ENCODE measurements at regions not wholly inside any gene's neighbourhood (a gene's known extent, or its start where the extent isn't known, plus 50 kb on each side); places are given as distances from the start of the nearest gene placed in this dataset.

- DNase-seq (ENCODE audit: low spot score): no peak
- Mint-ChIP-seq H3K9me3 (ENCODE audit: unreplicated experiment) (no peaks in the 10 kb centered on the region), H3K27me3 (ENCODE audit: unreplicated experiment) (peaks cover 4% of the 10 kb centered on the region), H3K36me3 (ENCODE audit: low read depth, unreplicated experiment) (no peaks in the 10 kb centered on the region), H3K27ac (ENCODE audit: unreplicated experiment) (no peak overlapping the region), H3K4me3 (ENCODE audit: unreplicated experiment) (no peak overlapping the region), H3K4me1 (ENCODE audit: unreplicated experiment) (no peaks in the 10 kb centered on the region)
- TF ChIP-seq CTCF (IDR thresholded peaks at IDR 0.05; ENCODE audit: unreplicated experiment): no peak
Observed at GRCh38 chr2:221975151-221975550, 323.6 kb downstream of the PAX3 start.

GRCh38 chr2:221973902-221974301 is 324.9 kb downstream of the PAX3 start:
- DNase-seq (ENCODE audit: low spot score): no peak
- Mint-ChIP-seq H3K9me3 (ENCODE audit: unreplicated experiment) (no peaks in the 10 kb centered on the region), H3K36me3 (ENCODE audit: low read depth, unreplicated experiment) (no peaks in the 10 kb centered on the region), H3K4me3 (ENCODE audit: unreplicated experiment) (no peak overlapping the region), H3K4me1 (ENCODE audit: unreplicated experiment) (no peaks in the 10 kb centered on the region), H3K27me3 (ENCODE audit: unreplicated experiment) (peaks cover 4% of the 10 kb centered on the region), H3K27ac (ENCODE audit: unreplicated experiment) (no peak overlapping the region)
- TF ChIP-seq CTCF (IDR thresholded peaks at IDR 0.05; ENCODE audit: unreplicated experiment): no peak

- Mint-ChIP-seq H3K27ac (ENCODE audit: unreplicated experiment) (no peak overlapping the region), H3K27me3 (ENCODE audit: unreplicated experiment) (peaks cover 4% of the 10 kb centered on the region), H3K9me3 (ENCODE audit: unreplicated experiment) (no peaks in the 10 kb centered on the region), H3K36me3 (ENCODE audit: low read depth, unreplicated experiment) (no peaks in the 10 kb centered on the region), H3K4me1 (ENCODE audit: unreplicated experiment) (no peaks in the 10 kb centered on the region), H3K4me3 (ENCODE audit: unreplicated experiment) (no peak overlapping the region)
- no peak for TF ChIP-seq CTCF (IDR thresholded peaks at IDR 0.05; ENCODE audit: unreplicated experiment)
- DNase-seq (ENCODE audit: low spot score): no peak
Observed at GRCh38 chr2:221973502-221973901, 325.3 kb downstream of the PAX3 start.

- Mint-ChIP-seq H3K4me1 (ENCODE audit: unreplicated experiment) (no peaks in the 10 kb centered on the region), H3K4me3 (ENCODE audit: unreplicated experiment) (no peak overlapping the region), H3K27me3 (ENCODE audit: unreplicated experiment) (peaks cover 4% of the 10 kb centered on the region), H3K36me3 (ENCODE audit: low read depth, unreplicated experiment) (no peaks in the 10 kb centered on the region), H3K9me3 (ENCODE audit: unreplicated experiment) (no peaks in the 10 kb centered on the region), H3K27ac (ENCODE audit: unreplicated experiment) (no peak overlapping the region)
- no peak for TF ChIP-seq CTCF (IDR thresholded peaks at IDR 0.05; ENCODE audit: unreplicated experiment)
- DNase-seq (ENCODE audit: low spot score): no peak
Observed at GRCh38 chr2:221972813-221973478, 325.9 kb downstream of the PAX3 start.

GRCh38 chr2:221970389-221970788 is 328.4 kb downstream of the PAX3 start:
- H3K9me3 Mint-ChIP-seq (ENCODE audit: unreplicated experiment): no peaks in the 10 kb centered on the region
- H3K27me3 Mint-ChIP-seq (ENCODE audit: unreplicated experiment): peaks cover 3% of the 10 kb centered on the region
- H3K36me3 Mint-ChIP-seq (ENCODE audit: low read depth, unreplicated experiment): no peaks in the 10 kb centered on the region
- no peak overlapping the region for H3K4me3 Mint-ChIP-seq (ENCODE audit: unreplicated experiment)
- no peak for DNase-seq (ENCODE audit: low spot score)
- H3K4me1 Mint-ChIP-seq (ENCODE audit: unreplicated experiment): no peaks in the 10 kb centered on the region
- H3K27ac Mint-ChIP-seq (ENCODE audit: unreplicated experiment): no peak overlapping the region
- no peak for TF ChIP-seq CTCF (IDR thresholded peaks at IDR 0.05; ENCODE audit: unreplicated experiment)
